UCSD-AML1 (cell line): ENCODE measurements at regions not wholly inside any gene's neighbourhood (a gene's known extent, or its start where the extent isn't known, plus 50 kb on each side); places are given as distances from the start of the nearest gene placed in this dataset.
"Not testable (repeated sequence)": the region's sequence is repeated elsewhere in the genome, so short reads cannot be mapped to it uniquely, and the experiment has no call there.

Experiments used
- DNase-seq: peaks from one replicate; lab custom pipeline; 2025; ENCODE audit not compliant: unreplicated experiment; lab: John Stamatoyannopoulos, UW

DNA sequence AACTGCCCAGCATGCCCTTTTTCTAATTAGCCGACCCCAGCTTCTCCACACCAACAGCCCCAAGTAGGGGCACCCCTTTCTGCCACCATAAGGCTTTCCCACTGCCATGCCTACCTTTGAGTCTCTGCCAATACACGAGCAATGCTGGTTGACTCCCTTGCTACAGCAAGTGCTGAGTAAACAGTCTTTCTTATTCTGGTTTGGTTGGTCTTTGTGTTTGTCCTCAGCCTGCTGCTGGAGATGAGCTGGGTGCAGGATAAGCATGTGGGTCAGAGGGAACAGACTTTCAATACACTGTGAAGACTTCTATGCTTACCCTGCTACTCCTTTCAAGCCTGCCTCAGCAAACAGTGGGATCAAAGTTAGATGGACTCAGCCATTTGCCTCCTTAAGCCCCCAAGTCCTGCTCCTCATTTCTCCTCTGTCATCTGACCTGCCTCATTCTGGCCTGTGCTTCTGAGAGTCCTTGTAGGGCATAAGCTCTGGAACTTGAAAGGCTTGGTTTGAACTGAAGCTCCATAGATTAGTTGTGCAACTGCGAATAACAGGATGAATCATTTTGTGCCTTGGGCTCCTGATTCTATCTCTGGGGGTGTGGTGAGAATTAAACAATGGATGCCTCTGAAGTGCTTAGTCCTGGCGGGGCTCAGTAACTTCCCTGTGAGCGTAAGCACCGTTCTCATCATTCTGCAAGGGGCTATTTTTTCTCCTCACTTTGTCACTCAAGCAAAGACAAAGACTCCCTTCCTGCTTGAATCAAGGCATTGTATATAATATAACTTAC is 533.8 kb upstream of the DPP6 start:
- no peak for DNase-seq

DNA sequence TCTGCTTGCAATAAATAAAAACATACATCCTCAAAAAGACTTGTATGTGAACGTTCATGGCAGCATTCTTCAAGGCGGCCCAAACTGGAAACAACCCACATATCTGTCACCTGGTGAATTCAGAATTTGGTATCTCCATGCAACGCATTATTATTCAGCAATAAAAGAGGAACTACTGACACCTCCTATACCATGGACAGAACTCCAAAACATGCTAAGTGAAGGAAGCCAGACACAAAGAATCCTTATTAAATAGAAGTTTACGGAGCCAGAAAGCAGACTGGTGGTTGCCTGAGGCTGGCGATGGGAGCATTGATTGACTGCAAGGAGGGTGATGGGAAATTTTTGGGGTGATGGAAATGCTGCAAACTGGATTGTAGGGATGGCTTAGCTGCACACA is 530.8 kb upstream of the DPP6 start:
- DNase-seq, result no peak

DNA sequence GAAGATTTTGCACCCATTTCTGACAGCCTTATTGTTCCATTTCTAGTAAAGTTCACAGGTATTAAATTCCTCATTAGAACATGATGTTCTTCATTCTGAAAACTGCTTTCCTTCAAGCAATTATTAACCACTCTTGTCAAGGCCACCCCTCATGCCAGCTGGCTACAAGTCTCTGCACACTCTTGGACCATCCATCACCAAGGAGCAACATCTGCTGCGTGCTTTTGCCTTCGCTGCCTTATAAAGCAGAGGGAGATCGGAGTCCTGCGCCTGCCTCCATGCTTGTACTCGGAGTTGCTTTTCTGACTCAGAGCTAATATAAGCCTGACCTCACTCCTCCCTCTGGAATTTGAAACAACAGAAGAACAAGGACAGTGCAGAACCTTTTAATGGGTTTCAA is 529.9 kb upstream of the DPP6 start:
- no peak for DNase-seq

DNA sequence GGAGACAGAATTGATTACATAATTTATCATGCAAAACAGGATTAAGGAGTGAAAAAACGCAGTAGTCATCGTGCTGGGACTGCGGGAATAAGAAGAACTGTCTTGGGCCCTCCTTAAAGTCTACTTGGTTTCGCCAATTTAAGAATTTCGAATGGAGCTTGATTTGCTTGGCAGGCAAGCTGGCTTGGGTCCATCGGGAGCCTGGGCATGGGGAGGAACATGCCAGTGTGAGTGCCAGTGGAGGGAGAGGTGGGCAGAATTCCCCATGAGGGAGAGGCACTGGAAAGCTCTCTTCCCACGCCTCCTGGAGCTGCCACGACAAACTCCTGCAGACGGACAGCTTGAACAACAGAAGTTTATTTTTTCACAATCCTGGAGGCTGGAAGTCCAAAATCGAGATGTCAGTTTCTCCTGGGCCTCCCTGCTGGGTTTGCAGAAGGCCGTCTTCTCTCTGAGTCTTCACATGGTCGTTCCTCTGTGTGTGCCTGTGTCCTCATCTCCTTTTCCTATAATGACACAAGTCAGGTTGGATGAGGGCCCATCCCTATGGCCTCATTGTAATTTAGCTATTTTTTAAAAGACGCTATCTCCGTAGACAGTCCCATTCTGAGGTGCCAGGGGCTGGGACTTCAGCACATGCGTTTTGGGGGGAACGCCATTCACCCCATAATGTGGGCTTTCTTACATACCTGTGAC is 528.7 kb upstream of the DPP6 start:
- DNase-seq, result no peak

DNA sequence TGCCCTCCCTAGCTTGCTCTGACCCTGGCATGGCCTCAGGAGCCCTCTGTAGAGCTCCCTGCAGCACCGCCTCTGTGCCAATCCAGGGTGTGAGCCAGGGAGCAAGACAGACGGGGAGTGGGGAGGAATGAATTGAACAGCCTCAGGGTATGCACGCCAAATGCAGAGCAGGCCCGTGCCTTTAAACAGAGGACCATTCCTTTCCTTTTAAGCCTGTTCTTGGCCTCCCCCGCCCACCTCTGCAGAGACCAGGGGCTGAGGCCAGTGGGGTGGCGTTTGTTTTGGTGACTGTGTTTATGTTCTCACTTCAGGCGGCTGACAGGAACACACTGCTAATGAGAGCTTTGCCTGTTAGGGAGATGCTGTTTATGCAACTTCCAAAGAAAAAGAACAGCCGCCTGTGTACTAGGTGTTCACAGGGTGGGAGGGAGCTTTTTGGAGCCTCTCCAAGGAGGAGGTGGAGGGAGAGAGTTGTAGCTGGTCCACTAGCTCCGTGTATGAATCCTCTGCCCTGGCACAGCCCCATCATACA is 528.1 kb upstream of the DPP6 start:
- DNase-seq, result no peak

DNA sequence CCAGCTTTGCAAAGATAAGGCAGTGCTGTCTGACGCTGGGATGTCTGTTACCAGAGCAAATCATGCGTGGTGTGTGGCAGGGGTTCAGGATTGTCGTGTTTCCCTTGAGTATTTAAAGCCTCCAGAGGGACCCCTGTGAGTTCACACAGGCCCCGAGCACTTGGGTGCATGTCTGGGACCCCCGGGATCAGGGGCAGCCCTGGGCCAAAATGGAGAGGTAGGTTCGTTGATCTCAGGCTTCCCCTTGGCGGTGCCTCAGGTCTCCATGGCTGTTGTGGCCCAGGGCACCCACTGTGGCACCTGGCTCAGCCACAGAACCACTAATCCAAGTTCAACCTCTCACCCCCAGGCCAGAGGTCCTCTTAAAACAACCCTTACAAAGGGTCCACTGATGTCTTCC is 523.1 kb upstream of the DPP6 start:
- no peak for DNase-seq

DNA sequence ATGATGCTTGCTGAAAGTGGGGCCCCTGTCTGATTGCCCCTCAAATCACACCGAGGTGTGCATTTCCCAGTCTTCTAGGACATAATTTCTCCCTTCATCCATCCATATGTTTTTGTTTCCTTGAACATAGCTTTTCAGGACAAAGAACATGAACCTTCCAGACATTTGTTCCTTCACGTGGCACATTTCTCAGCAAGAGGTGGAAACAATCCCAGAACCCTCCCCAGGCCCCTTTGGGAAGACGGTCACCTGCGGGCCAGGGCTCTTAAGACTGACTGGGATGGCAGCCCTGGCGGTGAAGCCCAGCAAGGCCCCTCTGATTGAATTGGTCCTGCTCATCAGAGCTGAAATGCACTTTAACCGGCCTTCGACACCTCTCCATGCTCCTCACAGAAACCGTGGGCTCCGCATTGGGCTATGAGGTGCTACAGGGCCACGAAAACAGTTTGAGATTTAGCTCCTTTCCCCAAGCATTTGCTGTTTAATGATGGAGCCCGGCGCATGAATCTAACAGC is 522.5 kb upstream of the DPP6 start:
- no peak for DNase-seq

DNA sequence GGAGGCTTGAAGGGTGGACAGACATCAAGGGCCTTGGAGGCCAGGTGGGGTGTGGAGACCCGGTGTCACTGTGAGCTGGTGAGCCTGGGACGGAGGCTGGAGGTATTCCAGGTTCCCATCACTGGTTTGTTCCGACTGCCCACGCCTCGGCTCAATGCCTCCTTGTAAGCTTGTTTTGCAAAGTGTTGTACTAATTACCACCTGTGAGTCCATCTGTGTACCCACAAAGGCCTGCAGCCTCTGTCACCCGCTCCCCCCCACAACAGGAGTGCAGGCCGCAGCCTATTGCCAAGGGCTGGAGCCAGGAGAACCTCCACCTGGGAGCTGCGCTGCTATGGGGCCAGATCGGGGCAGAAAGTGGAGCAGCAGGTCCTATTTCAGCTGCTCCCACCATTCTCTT is 521.8 kb upstream of the DPP6 start:
- no peak for DNase-seq

DNA sequence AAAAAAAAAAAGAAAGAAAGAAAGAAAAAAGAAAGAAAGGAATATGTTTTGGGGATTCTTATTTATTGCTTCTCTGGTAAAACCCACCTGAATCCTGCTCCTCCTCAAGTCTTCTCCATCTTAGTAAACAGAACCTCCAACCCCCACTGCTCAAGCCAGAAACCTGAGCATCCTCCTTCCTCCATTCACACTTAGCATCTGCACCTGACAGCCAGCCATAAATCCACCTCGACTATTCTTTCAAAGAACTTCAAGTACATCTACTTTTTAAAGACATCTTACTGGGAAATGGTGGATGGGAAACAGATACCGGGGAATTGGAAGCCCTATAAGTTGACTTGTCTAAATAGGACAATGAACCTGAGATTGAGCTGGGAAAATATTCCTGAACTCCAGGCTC is 519.9 kb upstream of the DPP6 start:
- no peak for DNase-seq

DNA sequence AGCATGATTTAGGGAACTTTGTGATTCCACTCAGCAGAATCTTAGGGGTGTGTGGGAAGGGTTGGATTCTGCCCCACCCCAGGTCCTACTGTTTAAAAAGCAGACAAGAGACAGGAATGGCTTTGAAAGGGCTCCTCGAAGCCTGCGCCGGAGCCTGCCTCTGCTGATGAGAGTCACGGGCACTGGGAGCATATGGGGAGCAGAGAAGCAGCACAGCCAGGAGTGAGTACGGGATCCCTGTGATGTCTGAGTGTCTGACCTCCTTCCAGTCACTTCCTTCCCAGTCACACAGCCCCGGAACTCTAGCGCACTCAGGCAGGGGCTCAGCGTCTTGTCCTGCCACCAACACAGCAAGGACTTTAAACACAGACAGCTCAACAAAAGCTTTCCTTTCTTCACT is 514.9 kb upstream of the DPP6 start:
- no peak for DNase-seq

DNA sequence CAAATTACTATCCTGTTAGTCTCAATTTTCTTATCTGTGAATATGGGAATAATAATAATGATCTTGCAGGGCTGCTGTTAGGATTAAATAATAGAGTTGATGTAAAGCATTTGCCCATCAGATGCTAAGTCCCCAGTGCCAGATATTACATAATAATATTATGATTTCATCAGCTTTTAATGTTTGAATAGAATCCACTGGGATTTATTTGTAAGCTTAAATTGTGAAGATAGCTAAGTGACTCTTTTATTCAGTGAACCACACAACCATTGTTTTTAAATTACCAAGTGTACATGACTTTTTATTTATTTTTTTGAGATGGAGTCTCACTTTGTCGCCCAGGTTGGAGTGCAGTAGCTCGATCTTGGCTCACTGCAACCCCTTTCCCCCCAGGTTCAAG is 510.3 kb upstream of the DPP6 start:
- no peak for DNase-seq

DNA sequence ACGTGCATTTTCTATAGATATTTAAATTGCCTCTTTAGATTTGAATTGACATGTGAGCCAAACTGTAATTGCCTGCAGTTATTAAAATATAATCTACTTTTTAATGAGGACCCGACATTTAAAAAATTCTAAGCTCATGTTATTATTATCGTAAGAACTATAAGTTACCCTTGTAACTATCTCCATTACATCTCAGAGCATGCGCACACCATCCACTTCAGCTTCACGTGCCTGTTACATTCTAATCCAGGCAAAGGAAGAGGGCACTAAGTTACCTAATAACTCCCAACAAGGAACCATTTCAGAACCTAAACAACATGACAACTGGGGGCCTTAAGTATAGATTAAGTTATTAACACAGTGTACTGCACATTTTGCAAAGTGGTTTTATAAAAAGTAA is 509.0 kb upstream of the DPP6 start:
- no peak for DNase-seq

DNA sequence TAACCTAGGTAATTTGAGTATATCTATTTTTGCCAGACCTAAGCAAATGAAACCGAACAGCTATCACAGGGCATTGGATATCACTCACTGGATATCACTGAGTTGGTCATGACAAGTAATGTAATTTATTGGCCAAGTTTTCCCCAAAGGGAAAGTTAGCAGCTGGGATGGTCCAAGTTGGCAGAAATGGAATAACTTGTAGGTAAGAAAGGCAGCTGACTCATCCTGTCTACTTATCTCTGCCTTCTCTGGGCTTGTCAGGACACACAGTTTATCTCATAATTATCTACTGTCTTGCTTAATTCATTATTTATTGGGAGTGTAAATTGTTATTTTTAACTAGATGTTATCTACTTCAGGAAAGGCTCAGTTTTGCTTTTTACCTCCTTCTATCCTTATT is 502.0 kb upstream of the DPP6 start:
- DNase-seq, result no peak

DNA sequence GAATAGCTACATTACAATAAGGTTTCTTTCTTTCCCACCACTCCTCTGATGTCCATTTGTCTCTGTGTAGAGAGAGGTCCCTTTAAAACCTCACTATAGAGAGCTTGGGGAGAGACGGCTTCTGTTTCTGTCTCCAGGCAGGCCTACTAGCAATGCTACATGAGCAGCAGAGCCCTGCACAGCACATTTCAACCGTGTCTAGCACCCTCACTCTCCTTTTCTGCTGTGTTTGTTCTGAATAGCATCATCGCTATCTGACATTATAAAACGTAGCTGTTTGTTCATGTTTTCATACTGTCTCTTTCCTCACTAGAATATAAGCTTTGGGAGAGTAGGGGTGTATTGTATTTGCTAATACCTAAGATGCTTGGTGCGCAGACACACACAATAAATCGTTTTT is 487.8 kb upstream of the DPP6 start:
- DNase-seq, result no peak

DNA sequence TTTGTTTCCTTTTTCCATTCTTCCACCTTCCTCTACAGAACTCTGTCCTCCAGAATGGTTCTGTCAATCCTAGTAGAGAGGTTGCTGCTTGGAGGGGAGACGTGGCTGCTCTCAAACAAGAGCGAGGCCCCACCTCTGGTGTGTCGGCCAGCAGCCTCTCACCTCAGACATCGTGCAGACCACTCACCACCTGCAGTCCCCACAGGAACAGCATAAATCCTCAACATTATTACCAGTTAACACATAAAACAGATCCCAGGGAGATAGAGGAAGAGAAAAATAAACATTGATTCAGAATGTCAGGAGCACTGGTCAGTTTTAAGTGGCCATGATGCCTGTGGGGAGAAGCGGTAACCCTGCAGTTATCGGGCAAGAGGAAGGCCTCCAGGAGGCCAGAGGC is 485.9 kb upstream of the DPP6 start:
- DNase-seq, result no peak

DNA sequence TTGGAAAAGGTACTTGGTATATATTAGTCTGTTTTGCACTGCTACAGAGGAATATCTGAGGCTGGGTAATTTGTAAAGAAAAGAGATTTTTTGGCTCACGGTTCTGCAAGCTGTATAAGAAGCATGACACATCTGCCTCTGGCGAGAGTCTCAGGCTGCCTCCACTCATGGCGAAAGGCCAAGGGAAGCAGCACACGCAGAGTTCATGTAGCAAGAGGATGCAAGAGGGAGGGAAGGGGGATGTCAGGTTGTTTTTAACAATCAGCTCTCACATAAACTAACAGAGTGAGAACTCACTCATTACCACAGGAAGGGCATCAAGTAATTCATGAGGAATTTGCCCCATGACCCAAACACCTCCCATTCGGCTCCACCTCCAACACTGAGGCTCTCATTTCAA is 484.8 kb upstream of the DPP6 start:
- no peak for DNase-seq

DNA sequence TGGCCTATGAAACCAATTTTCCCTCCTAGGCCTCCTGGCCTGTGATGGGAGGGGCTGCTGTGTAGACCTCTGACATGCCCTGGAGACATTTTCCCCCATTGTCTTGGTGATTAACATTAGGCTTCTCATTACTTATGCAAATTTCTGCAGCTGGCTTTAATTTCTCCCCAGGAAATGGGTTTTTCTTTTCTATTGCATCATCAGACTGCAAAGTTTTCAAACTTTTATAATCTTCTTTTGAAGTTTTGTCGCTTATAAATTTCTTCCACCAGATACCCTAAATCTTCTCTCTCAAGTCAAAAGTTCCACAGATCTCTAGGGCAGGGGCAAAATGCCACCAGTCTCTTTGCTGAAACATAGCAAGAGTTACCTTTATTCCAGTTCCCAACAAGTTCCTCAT is 482.7 kb upstream of the DPP6 start:
- not testable (repeated sequence) for DNase-seq

DNA sequence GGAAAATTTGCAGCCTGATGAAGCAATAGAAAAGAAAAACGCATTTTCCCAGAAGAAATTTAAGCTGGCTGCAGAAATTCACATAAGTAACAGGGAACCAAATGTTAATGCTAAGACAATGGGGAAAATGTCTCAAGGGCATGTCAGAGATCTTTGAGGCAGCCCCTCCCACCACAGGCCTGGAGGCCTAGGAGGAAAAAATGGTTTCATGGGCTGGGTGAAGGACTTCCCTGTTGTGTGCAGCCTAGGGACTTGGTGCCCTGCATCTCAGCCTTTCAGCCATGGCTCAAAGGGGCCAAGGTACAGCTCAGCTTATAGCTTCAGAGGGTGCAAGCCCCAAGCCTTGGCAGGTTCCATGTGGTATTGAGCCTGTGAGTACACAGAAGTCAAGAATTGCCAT is 476.1 kb upstream of the DPP6 start:
- no peak for DNase-seq

DNA sequence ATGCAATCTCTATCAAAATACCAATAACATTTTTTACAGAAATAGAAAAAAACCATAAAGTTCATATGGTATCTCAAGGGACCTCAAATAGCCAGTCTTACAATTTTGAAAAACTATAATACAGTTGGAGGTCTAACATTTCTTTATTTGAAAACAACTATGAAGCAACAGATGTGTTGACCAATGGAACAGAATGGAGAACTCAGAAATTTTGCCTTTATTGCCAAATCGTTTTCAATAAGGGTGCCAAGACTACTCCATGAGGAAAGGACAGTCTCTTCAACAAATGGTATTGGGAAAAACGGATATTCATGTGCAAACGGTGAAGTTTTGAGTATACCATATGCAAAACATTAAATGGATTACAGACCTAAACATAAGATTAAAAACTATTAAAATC is 470.8 kb upstream of the DPP6 start:
- DNase-seq, result no peak

DNA sequence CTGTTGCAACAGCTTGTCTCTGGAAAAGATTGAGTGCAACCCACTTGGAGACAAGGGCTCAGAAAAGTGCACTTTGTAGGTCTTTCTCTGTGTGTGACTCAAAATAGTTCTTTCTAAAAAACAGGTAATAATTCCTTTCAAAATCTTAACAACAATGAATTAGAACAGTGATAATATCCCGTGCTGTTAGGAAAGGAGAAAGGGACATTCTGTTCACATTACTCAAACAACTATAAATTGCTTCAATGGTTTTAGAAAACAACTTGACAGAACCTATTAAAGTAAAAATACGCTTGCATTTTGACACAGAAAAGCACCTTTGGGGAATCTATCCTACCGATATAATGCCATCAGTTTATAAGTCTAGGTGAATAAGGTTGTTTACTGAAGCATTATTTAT is 468.1 kb upstream of the DPP6 start:
- DNase-seq, result no peak

DNA sequence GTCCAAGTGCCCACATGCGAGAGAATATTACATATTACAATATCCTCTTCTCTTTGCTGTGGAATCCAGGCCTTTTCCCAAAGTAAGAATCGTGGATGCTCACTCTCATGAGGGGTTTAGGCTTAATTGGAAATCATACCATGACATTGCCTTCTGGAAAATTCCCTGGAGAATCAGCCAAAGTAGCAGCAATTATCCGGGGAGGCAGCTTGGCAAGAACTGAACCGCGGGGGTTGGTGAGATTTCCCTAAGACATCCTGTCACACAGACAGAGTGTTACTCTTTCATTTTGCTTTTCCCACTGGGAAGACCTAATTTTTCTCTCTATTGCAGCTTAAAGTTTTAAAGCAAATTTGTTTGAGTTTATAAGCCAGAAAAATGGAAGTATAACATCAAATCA is 463.6 kb upstream of the DPP6 start:
- no peak for DNase-seq

DNA sequence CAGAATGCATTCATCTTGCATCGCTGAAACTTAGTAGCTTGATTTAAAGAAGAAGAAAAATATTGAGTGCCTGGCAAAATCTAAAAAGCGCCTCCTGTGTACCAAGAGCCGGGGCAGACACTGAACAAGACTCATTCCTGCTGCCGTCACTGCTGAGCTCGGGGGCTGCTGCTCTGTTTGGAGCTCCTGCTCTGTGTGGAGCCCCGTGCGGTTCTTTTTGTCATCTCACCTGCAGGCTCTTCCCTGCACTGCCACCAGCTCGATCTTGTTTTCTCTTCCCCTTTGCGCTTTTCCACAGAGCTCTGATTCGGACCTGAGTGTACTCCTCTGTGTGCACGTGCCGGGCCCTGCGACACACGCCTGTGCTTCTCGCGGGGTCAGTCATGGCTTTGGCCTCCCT is 462.1 kb upstream of the DPP6 start:
- no peak for DNase-seq
